ENCODE measurements at regions not wholly inside any gene's neighbourhood (a gene's known extent, or its start where the extent isn't known, plus 50 kb on each side); places are given as distances from the start of the nearest gene placed in this dataset.
A peak's percentile ranks its signal among the peaks of the same experiment; 100 is the strongest.

GRCh38 chr13:111598747-111599146, 278.3 kb downstream of the TEX29 start:
- Histone ChIP-seq H3K36me3 (no peaks in the 10 kb centered on the region), H3K4me1 (no peaks in the 10 kb centered on the region), H3K9me3 (no peaks in the 10 kb centered on the region), H3K4me3 (no peak overlapping the region), H3K27ac (no peak overlapping the region), H3K27me3 (no peaks in the 10 kb centered on the region)
- intact Hi-C loops (cut with DNase I), result no loop called here
- DNase-seq (no peak), ATAC-seq (no peak)
- TF ChIP-seq POLR2A (IDR thresholded peaks at IDR 0.05), result no peak
- no peak for TF ChIP-seq CTCF (IDR thresholded peaks at IDR 0.05)
- WGBS (ENCODE audit: insufficient coverage, low coverage, low lambda C conversion rate, missing lambda C conversion rate), result 63% methylated on average over 5 of the region's 7 CpGs

- no peak for DNase-seq
- intact Hi-C loops (cut with DNase I), result no loop called here
- Histone ChIP-seq H3K4me3 (no peak overlapping the region), H3K27ac (no peak overlapping the region), H3K27me3 (no peaks in the 10 kb centered on the region), H3K36me3 (no peaks in the 10 kb centered on the region), H3K4me1 (no peaks in the 10 kb centered on the region), H3K9me3 (no peaks in the 10 kb centered on the region)
- no peak for ATAC-seq
- TF ChIP-seq POLR2A (IDR thresholded peaks at IDR 0.05) (no peak), CTCF (IDR thresholded peaks at IDR 0.05) (no peak)
- WGBS (ENCODE audit: insufficient coverage, low coverage, low lambda C conversion rate, missing lambda C conversion rate), result 69% methylated on average over 8 of the region's 9 CpGs
Observed at GRCh38 chr13:111599791-111600190, 279.3 kb downstream of the TEX29 start.

DNA sequence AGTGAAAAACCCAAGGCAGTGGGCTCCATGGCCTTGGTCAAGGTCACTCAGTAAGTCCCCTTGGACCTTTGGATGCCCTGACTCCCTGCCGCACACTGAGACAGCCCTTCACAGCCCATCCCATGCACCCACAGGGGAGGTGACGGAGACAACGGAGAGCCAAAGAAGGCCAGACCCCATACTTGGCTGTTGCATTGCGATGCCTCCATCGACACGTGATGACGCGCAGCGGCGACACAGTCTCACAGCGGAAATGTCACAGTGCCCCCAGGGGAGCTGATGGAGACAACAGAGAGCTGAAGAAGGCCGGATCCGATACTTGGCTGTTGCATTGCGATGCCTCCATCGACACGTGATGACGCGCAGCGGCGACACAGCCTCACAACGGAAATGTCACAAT, 282.4 kb downstream of the TEX29 start:
- intact Hi-C loops (cut with DNase I), result no loop called here
- H3K36me3 ChIP-seq, result no peaks in the 10 kb centered on the region
- H3K27me3 ChIP-seq, result no peaks in the 10 kb centered on the region
- no peak for TF ChIP-seq CTCF (IDR thresholded peaks at IDR 0.05)
- TF ChIP-seq POLR2A (IDR thresholded peaks at IDR 0.05), result no peak
- no peak overlapping the region for H3K27ac ChIP-seq
- DNase-seq (no peak), ATAC-seq (no peak)
- H3K4me3 ChIP-seq, result no peak overlapping the region
- H3K4me1 ChIP-seq, result no peaks in the 10 kb centered on the region
- WGBS (ENCODE audit: insufficient coverage, low coverage, low lambda C conversion rate, missing lambda C conversion rate), result 89% methylated on average over 16 of the region's 21 CpGs
- H3K9me3 ChIP-seq, result no peaks in the 10 kb centered on the region

GRCh38 chr13:111604097-111604496, 283.7 kb downstream of the TEX29 start:
- H3K4me3 ChIP-seq, result no peak overlapping the region
- H3K27ac ChIP-seq, result no peak overlapping the region
- H3K27me3 ChIP-seq, result no peaks in the 10 kb centered on the region
- WGBS (ENCODE audit: insufficient coverage, low coverage, low lambda C conversion rate, missing lambda C conversion rate), result 80% methylated on average over 13 of the region's 14 CpGs
- intact Hi-C loops (cut with DNase I), result no loop called here
- ATAC-seq (no peak), DNase-seq (peak in 1 of 3 donors; percentile 23)
- H3K36me3 ChIP-seq, result no peaks in the 10 kb centered on the region
- TF ChIP-seq CTCF (IDR thresholded peaks at IDR 0.05), result no peak
- TF ChIP-seq POLR2A (IDR thresholded peaks at IDR 0.05), result no peak
- no peaks in the 10 kb centered on the region for H3K4me1 ChIP-seq
- no peaks in the 10 kb centered on the region for H3K9me3 ChIP-seq

- H3K4me3 ChIP-seq, result no peak overlapping the region
- no peaks in the 10 kb centered on the region for H3K36me3 ChIP-seq
- no peaks in the 10 kb centered on the region for H3K27me3 ChIP-seq
- WGBS (ENCODE audit: insufficient coverage, low coverage, low lambda C conversion rate, missing lambda C conversion rate), result 85% methylated on average over 5 of the region's 5 CpGs
- ATAC-seq (no peak), DNase-seq (peak in 1 of 3 donors; percentile 4)
- TF ChIP-seq CTCF (IDR thresholded peaks at IDR 0.05) (no peak), POLR2A (IDR thresholded peaks at IDR 0.05) (no peak)
- intact Hi-C loops (cut with DNase I), result no loop called here
- H3K9me3 ChIP-seq, result no peaks in the 10 kb centered on the region
- H3K27ac ChIP-seq, result no peak overlapping the region
- no peaks in the 10 kb centered on the region for H3K4me1 ChIP-seq
Observed at GRCh38 chr13:111608556-111608955, 288.1 kb downstream of the TEX29 start.
